Liver (tissue), 8 donors: ENCODE measurements at regions not wholly inside any gene's neighbourhood (a gene's known extent, or its start where the extent isn't known, plus 50 kb on each side); places are given as distances from the start of the nearest gene placed in this dataset.

Experiments
- DNase-seq: peaks from one replicate; pipeline ENCODE4 v3.0.0-alpha.2; 2017; ENCODE audit warnings: low spot score
- H3K27ac ChIP-seq, 2 donors: one replicate each; pipeline ENCODE4 v1.7.0; 2013; ENCODE audit warnings: inconsistent platforms in 2 of 2, low read length in 2 of 2, control low read depth in 1 of 2, low read depth in 1 of 2, mild to moderate bottlenecking in 1 of 2
- H3K27me3 ChIP-seq, 4 donors: one replicate each; pipeline versions ENCODE4 v1.6.1 to v1.7.0; 2013; ENCODE audit warnings: low read length in 3 of 4, inconsistent platforms in 1 of 4, mild to moderate bottlenecking in 1 of 4, moderate library complexity in 1 of 4; ENCODE audit not compliant: control insufficient read depth in 4 of 4, insufficient read depth in 4 of 4
- H3K36me3 ChIP-seq, 4 donors: one replicate each; pipeline versions ENCODE4 v1.6.1 to v1.7.0; 2013; ENCODE audit warnings: low read length in 3 of 4, mild to moderate bottlenecking in 3 of 4, low read depth in 1 of 4, moderate library complexity in 1 of 4; ENCODE audit not compliant: control insufficient read depth in 4 of 4, insufficient read depth in 3 of 4
- H3K4me1 ChIP-seq, 4 donors: one replicate each; pipeline versions ENCODE4 v1.6.1 to v1.7.0; 2013; ENCODE audit warnings: low read length in 3 of 4, mild to moderate bottlenecking in 3 of 4, moderate library complexity in 1 of 4; ENCODE audit not compliant: control insufficient read depth in 4 of 4, insufficient read depth in 4 of 4
- H3K4me3 ChIP-seq, 3 donors: one replicate each; pipeline versions ENCODE4 v1.6.1 to v1.7.0; 2013; ENCODE audit warnings: low read length in 3 of 3, control low read depth in 1 of 3, low read depth in 1 of 3, mild to moderate bottlenecking in 1 of 3
- H3K9ac ChIP-seq, 2 donors: one replicate each; pipeline ENCODE4 v1.7.0; 2013; ENCODE audit warnings: low read length in 2 of 2, mild to moderate bottlenecking in 2 of 2, moderate library complexity in 2 of 2, control low read depth in 1 of 2, low read depth in 1 of 2
- H3K9me3 ChIP-seq, 4 donors: one replicate each; pipeline versions ENCODE4 v1.6.1 to v1.7.0; 2013; ENCODE audit warnings: low read length in 3 of 4; ENCODE audit not compliant: control insufficient read depth in 4 of 4
- CTCF ChIP-seq: fragments of 150-350 bp; IDR thresholded peaks from 2 replicates; pipeline ENCODE4 v1.5.1; 2017; ENCODE audit warnings: improper control_type of control experiment, low read depth, low read length; ENCODE audit not compliant: missing input control
- EGR1 ChIP-seq, 2 donors: IDR thresholded peaks; 2 replicates each; pipeline ENCODE4 v1.6.1; 2016 to 2018; ENCODE audit warnings: antibody characterized with exemption in 2 of 2, low read depth in 2 of 2
- FOXA1 ChIP-seq: IDR thresholded peaks from 2 replicates; pipeline ENCODE4 v1.6.1; 2016; ENCODE audit warnings: antibody characterized with exemption
- FOXA2 ChIP-seq: IDR thresholded peaks from 2 replicates; pipeline ENCODE4 v1.6.1; 2016; ENCODE audit warnings: antibody characterized with exemption
- GABPA ChIP-seq, 2 donors: IDR thresholded peaks in 1 of 2; conservative IDR thresholded peaks in 1 of 2; 2 replicates each; pipeline ENCODE4 v1.6.1; 2016; ENCODE audit warnings: antibody characterized with exemption in 2 of 2, mild to moderate bottlenecking in 1 of 2, moderate library complexity in 1 of 2
- HNF4A ChIP-seq, 2 donors: conservative IDR thresholded peaks; 2 replicates each; pipeline ENCODE4 v1.6.1; 2016; ENCODE audit warnings: antibody characterized with exemption in 2 of 2, mild to moderate bottlenecking in 2 of 2
- HNF4G ChIP-seq: IDR thresholded peaks from 2 replicates; pipeline ENCODE4 v1.6.1; 2016; ENCODE audit warnings: antibody characterized with exemption
- JUND ChIP-seq, 2 donors: IDR thresholded peaks; 2 replicates each; pipeline ENCODE4 v1.6.1; 2016; ENCODE audit warnings: antibody characterized with exemption in 2 of 2
- MAX ChIP-seq: IDR thresholded peaks from 2 replicates; pipeline ENCODE4 v1.6.1; 2016; ENCODE audit warnings: antibody characterized with exemption
- NR2F2 ChIP-seq: IDR thresholded peaks from 2 replicates; pipeline ENCODE4 v1.6.1; 2016; ENCODE audit warnings: antibody characterized with exemption
- RAD21 ChIP-seq, 2 donors: IDR thresholded peaks; 2 replicates each; pipeline ENCODE4 v1.6.1; 2016; ENCODE audit warnings: antibody characterized with exemption in 2 of 2, mild to moderate bottlenecking in 2 of 2
- RXRA ChIP-seq, 2 donors: IDR thresholded peaks; 2 replicates each; pipeline ENCODE4 v1.6.1; 2017 to 2018; ENCODE audit warnings: antibody characterized with exemption in 2 of 2, mild to moderate bottlenecking in 1 of 2
- SP1 ChIP-seq: IDR thresholded peaks from 2 replicates; pipeline ENCODE4 v1.6.1; 2018; ENCODE audit warnings: antibody characterized with exemption, mild to moderate bottlenecking
- TAF1 ChIP-seq: conservative IDR thresholded peaks from 2 replicates; pipeline ENCODE4 v1.6.1; 2016; ENCODE audit warnings: antibody characterized with exemption, mild to moderate bottlenecking
- YY1 ChIP-seq: IDR thresholded peaks from 2 replicates; pipeline ENCODE4 v1.6.1; 2016; ENCODE audit warnings: antibody characterized with exemption, mild to moderate bottlenecking
- WGBS: extraction: QIAGEN DNeasy Blood & Tissue Kit; methylation state at CpG from one replicate; pipeline ENCODE4 v1.1.7; 2013; 5-methylcytosine and 5-hydroxymethylcytosine counted together
- TF ChIP-seq, protein P1 (sequence below): IDR thresholded peaks from 2 replicates; pipeline ENCODE4 v1.6.1; 2016; ENCODE audit warnings: antibody characterized with exemption, mild to moderate bottlenecking
- TF ChIP-seq, protein P2 (sequence below): IDR thresholded peaks from 2 replicates; pipeline ENCODE4 v1.6.1; 2016; ENCODE audit warnings: antibody characterized with exemption
- TF ChIP-seq, protein P3 (sequence below): IDR thresholded peaks from 2 replicates; pipeline ENCODE4 v1.6.1; 2016; ENCODE audit warnings: antibody characterized with exemption
- donor health status: healthy.
- donor health status: healthy.
- donor health status: healthy.
- donor health status: healthy.
- donor health status: healthy.

- no peak overlapping the region for H3K27ac ChIP-seq
- no peak overlapping the region for H3K4me3 ChIP-seq
- no peaks in the 10 kb centered on the region for H3K4me1 ChIP-seq
- no peak for DNase-seq
- no peaks in the 10 kb centered on the region for H3K36me3 ChIP-seq
- TF ChIP-seq RAD21 (IDR thresholded peaks at IDR 0.05) (no peak), MAX (no peak), HNF4G (no peak), FOXA2 (no peak), JUND (IDR thresholded peaks at IDR 0.05) (no peak), EGR1 (IDR thresholded peaks at IDR 0.05; ENCODE audit: low read depth in 2 of 2) (no peak), CTCF (no peak), FOXA1 (no peak), RXRA (IDR thresholded peaks at IDR 0.05) (no peak), NR2F2 (no peak), YY1 (no peak), GABPA (IDR thresholded peaks at IDR 0.05 in 1 of 2, conservative IDR thresholded peaks at IDR 0.05 in 1 of 2) (no peak), SP1 (no peak), TAF1 (no peak)
- TF ChIP-seq, protein P1, sequence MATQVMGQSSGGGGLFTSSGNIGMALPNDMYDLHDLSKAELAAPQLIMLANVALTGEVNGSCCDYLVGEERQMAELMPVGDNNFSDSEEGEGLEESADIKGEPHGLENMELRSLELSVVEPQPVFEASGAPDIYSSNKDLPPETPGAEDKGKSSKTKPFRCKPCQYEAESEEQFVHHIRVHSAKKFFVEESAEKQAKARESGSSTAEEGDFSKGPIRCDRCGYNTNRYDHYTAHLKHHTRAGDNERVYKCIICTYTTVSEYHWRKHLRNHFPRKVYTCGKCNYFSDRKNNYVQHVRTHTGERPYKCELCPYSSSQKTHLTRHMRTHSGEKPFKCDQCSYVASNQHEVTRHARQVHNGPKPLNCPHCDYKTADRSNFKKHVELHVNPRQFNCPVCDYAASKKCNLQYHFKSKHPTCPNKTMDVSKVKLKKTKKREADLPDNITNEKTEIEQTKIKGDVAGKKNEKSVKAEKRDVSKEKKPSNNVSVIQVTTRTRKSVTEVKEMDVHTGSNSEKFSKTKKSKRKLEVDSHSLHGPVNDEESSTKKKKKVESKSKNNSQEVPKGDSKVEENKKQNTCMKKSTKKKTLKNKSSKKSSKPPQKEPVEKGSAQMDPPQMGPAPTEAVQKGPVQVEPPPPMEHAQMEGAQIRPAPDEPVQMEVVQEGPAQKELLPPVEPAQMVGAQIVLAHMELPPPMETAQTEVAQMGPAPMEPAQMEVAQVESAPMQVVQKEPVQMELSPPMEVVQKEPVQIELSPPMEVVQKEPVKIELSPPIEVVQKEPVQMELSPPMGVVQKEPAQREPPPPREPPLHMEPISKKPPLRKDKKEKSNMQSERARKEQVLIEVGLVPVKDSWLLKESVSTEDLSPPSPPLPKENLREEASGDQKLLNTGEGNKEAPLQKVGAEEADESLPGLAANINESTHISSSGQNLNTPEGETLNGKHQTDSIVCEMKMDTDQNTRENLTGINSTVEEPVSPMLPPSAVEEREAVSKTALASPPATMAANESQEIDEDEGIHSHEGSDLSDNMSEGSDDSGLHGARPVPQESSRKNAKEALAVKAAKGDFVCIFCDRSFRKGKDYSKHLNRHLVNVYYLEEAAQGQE, result no peak
- TF ChIP-seq, protein P2, sequence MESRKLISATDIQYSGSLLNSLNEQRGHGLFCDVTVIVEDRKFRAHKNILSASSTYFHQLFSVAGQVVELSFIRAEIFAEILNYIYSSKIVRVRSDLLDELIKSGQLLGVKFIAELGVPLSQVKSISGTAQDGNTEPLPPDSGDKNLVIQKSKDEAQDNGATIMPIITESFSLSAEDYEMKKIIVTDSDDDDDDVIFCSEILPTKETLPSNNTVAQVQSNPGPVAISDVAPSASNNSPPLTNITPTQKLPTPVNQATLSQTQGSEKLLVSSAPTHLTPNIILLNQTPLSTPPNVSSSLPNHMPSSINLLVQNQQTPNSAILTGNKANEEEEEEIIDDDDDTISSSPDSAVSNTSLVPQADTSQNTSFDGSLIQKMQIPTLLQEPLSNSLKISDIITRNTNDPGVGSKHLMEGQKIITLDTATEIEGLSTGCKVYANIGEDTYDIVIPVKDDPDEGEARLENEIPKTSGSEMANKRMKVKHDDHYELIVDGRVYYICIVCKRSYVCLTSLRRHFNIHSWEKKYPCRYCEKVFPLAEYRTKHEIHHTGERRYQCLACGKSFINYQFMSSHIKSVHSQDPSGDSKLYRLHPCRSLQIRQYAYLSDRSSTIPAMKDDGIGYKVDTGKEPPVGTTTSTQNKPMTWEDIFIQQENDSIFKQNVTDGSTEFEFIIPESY, result no peak
- TF ChIP-seq, protein P3, sequence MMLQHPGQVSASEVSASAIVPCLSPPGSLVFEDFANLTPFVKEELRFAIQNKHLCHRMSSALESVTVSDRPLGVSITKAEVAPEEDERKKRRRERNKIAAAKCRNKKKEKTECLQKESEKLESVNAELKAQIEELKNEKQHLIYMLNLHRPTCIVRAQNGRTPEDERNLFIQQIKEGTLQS, result no peak
- no peak overlapping the region for H3K9ac ChIP-seq
- H3K9me3 ChIP-seq, result peaks cover 0 to 2% (median 0%) of the 10 kb centered on the region in 4 donors
- 81% methylated on average over 1 of the region's 1 CpG for WGBS
- no peaks in the 10 kb centered on the region for H3K27me3 ChIP-seq
Measured at GRCh38 chr5:100161868-100162267, 373.3 kb upstream of the FAM174A start.

- WGBS, result 77% methylated on average over 1 of the region's 1 CpG
- DNase-seq, result no peak
- TF ChIP-seq HNF4A (conservative IDR thresholded peaks at IDR 0.05), result no peak
- no peak for TF ChIP-seq MAX
- TF ChIP-seq, protein P2, result no peak
- TF ChIP-seq, protein P3, result no peak
- no peak for TF ChIP-seq NR2F2
- TF ChIP-seq YY1, result no peak
- no peak for TF ChIP-seq JUND (IDR thresholded peaks at IDR 0.05)
- TF ChIP-seq TAF1, result no peak
- TF ChIP-seq EGR1 (IDR thresholded peaks at IDR 0.05; ENCODE audit: low read depth in 2 of 2), result no peak
- TF ChIP-seq FOXA1, result no peak
- TF ChIP-seq SP1, result no peak
- TF ChIP-seq GABPA (IDR thresholded peaks at IDR 0.05 in 1 of 2, conservative IDR thresholded peaks at IDR 0.05 in 1 of 2), result no peak
- no peak for TF ChIP-seq FOXA2
- no peak for TF ChIP-seq RAD21 (IDR thresholded peaks at IDR 0.05)
- TF ChIP-seq CTCF, result no peak
- TF ChIP-seq RXRA (IDR thresholded peaks at IDR 0.05), result no peak
- TF ChIP-seq HNF4G, result no peak
Measured at GRCh38 chr5:100157066-100157465, 378.1 kb upstream of the FAM174A start.

More at GRCh38 chr5:100157066-100157465, 378.1 kb upstream of the FAM174A start:
- H3K27ac ChIP-seq, result no peak overlapping the region
- H3K9me3 ChIP-seq, result peaks cover 0 to 1% (median 0%) of the 10 kb centered on the region in 4 donors
- H3K4me3 ChIP-seq, result no peak overlapping the region
- no peaks in the 10 kb centered on the region for H3K4me1 ChIP-seq
- H3K36me3 ChIP-seq, result no peaks in the 10 kb centered on the region
- H3K9ac ChIP-seq, result no peak overlapping the region
- no peaks in the 10 kb centered on the region for H3K27me3 ChIP-seq
